NK-92 treated with Interleukin-12 subunit alpha and Interleukin-12 subunit beta, amount 100 ng/mL, for 24 hours (cell line): ENCODE measurements at regions not wholly inside any gene's neighbourhood (a gene's known extent, or its start where the extent isn't known, plus 50 kb on each side); places are given as distances from the start of the nearest gene placed in this dataset.

Source experiments
- DNase-seq: peaks from one replicate; lab custom pipeline; 2025; lab: John Stamatoyannopoulos, UW

- DNase-seq, result no peak
Measured at GRCh38 chr7:35533902-35534301, 161.0 kb downstream of the HERPUD2 start.

GRCh38 chr7:35530124-35531109 lies 164.5 kb downstream of the HERPUD2 start:
- DNase-seq, result no peak

- no peak for DNase-seq
Measured at GRCh38 chr7:35529713-35530112, 165.2 kb downstream of the HERPUD2 start.

- DNase-seq, result no peak
Measured at GRCh38 chr7:35528381-35528977, 166.5 kb downstream of the HERPUD2 start.

GRCh38 chr7:35526645-35527044 lies 168.3 kb downstream of the HERPUD2 start:
- no peak for DNase-seq

- DNase-seq, result no peak
Measured at GRCh38 chr7:35524112-35524804, 170.7 kb downstream of the HERPUD2 start.

GRCh38 chr7:35523292-35523691 lies 171.6 kb downstream of the HERPUD2 start:
- DNase-seq, result no peak

- no peak for DNase-seq
Measured at GRCh38 chr7:35522697-35523096, 172.2 kb downstream of the HERPUD2 start.

- DNase-seq, result no peak
Measured at GRCh38 chr7:35521941-35522340, 173.0 kb downstream of the HERPUD2 start.

- DNase-seq, result no peak
Measured at GRCh38 chr7:35520810-35521625, 173.9 kb downstream of the HERPUD2 start.

- peak; percentile 24 for DNase-seq
Measured at GRCh38 chr7:35519971-35520809, 174.7 kb downstream of the HERPUD2 start.

- DNase-seq, result no peak
Measured at GRCh38 chr7:35518767-35519166, 176.2 kb downstream of the HERPUD2 start.

- no peak for DNase-seq
Measured at GRCh38 chr7:35516498-35516897, 178.4 kb downstream of the HERPUD2 start.

- no peak for DNase-seq
Measured at GRCh38 chr7:35513828-35514227, 181.1 kb downstream of the HERPUD2 start.

- DNase-seq, result no peak
Measured at GRCh38 chr7:35513195-35513594, 181.7 kb downstream of the HERPUD2 start.

GRCh38 chr7:35512716-35513115 lies 182.2 kb downstream of the HERPUD2 start:
- DNase-seq, result no peak

GRCh38 chr7:35508623-35509400 lies 186.1 kb downstream of the HERPUD2 start:
- no peak for DNase-seq

GRCh38 chr7:35505066-35505465 lies 189.9 kb downstream of the HERPUD2 start:
- DNase-seq, result no peak

GRCh38 chr7:35504365-35504764 lies 190.6 kb downstream of the HERPUD2 start:
- no peak for DNase-seq

- no peak for DNase-seq
Measured at GRCh38 chr7:35501681-35502080, 193.3 kb downstream of the HERPUD2 start.
